Activated naive CD4-positive, alpha-beta T cell treated with anti-CD3 and anti-CD28 coated beads, Interleukin-2, amount 50 U/mL, for 24 hours (primary cell): ENCODE measurements at regions not wholly inside any gene's neighbourhood (a gene's known extent, or its start where the extent isn't known, plus 50 kb on each side); places are given as distances from the start of the nearest gene placed in this dataset.
"Not testable (repeated sequence)": the region's sequence is repeated elsewhere in the genome, so short reads cannot be mapped to it uniquely, and the experiment has no call there.

Source experiments
- H3K27ac Mint-ChIP-seq: one replicate; pipeline ENCODE4 v1.8.0; 2021; ENCODE audit warnings: mild to moderate bottlenecking, mixed read lengths
- H3K27me3 Mint-ChIP-seq: one replicate; pipeline ENCODE4 v1.8.0; 2021; ENCODE audit warnings: mixed read lengths
- H3K36me3 Mint-ChIP-seq: one replicate; pipeline ENCODE4 v1.8.0; 2021; ENCODE audit warnings: mixed read lengths
- H3K4me1 Mint-ChIP-seq: one replicate; pipeline ENCODE4 v1.8.0; 2021; ENCODE audit warnings: mixed read lengths
- H3K4me3 Mint-ChIP-seq: one replicate; pipeline ENCODE4 v1.8.0; 2021; ENCODE audit warnings: mild to moderate bottlenecking, mixed read lengths
- H3K9me3 Mint-ChIP-seq: one replicate; pipeline ENCODE4 v1.8.0; 2021; ENCODE audit warnings: mixed read lengths

DNA sequence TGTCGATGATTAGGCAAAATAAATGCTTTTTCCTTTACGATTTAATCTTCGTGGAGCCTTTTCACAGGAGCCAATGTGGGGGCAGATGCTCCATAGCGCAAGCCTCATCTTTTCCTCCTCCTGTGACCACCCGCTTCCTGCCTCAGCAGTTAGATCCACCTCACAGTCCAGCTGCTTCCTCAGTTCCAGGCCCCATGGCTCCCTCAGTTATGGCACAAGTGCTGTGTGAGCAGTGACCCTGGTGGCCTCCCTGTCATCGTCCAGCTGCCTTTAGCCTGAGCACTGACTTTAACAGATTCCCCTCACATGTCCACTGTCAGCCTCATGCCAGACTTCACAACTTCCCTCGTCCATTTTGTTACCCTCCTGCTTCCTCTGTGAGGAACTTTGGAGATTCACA, 424.6 kb upstream of the GBE1 start:
- Mint-ChIP-seq H3K4me1 (no peaks in the 10 kb centered on the region), H3K27ac (no peak overlapping the region), H3K4me3 (no peak overlapping the region), H3K36me3 (peaks cover 1% of the 10 kb centered on the region), H3K27me3 (no peaks in the 10 kb centered on the region), H3K9me3 (no peaks in the 10 kb centered on the region)

DNA sequence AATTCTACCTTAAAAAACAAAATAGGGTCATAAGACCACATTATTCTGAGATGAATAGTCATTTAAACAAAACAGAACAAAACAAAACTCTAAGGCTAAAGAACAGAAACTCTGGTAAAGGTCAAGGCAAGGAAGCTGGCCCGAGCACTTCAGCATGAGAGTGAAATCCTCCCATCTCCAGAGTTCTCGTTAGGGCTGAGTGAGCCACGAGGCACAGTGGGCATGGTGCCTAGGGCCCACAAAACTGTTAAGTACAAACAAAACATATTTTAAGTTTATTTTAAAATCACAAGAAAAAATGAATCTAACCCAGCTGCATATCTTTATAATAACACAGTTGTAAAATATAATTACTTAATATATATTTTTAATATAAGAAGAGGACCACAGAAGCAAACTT, 417.8 kb upstream of the GBE1 start:
- no peaks in the 10 kb centered on the region for H3K27me3 Mint-ChIP-seq
- H3K4me1 Mint-ChIP-seq = no peaks in the 10 kb centered on the region
- no peak overlapping the region for H3K4me3 Mint-ChIP-seq
- H3K9me3 Mint-ChIP-seq = no peaks in the 10 kb centered on the region
- no peaks in the 10 kb centered on the region for H3K36me3 Mint-ChIP-seq
- no peak overlapping the region for H3K27ac Mint-ChIP-seq

DNA sequence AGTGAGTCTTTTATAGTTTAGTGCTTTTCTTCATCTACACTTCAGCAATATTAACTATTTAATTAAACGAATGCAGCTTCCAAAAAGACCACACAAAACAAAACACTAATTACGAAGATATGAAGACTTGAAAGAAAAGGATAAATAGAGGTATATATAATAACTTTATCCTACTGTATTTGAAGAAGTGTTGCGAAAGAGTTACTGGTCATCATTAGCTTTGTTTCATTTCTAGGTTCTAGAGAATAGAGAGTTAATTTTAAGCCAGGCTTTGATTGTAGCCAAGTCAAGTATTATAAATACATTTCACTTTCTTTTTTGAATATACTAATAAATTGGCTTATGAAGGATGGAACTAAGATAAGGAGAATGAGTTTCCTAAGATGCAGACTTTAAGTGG, 416.8 kb upstream of the GBE1 start:
- H3K27ac Mint-ChIP-seq = no peak overlapping the region
- H3K36me3 Mint-ChIP-seq = no peaks in the 10 kb centered on the region

DNA sequence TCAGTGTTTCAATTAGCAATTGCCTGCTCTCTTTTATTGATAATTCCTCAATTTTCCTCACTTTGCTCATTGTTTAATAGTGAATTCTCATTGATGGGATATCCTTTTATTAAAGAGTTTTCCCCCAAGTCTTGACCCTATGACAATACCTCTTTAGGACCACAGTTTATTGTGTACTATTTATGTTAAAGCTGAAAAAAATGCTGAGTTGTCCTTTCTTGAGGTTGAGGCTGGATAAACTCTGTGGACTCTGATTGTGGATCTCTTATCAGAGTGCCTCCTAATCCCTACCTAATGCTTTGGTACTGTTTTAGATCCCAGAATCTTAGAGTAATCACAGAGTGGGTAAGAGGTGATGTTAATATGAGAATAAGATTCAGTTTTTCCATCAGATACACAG, 416.3 kb upstream of the GBE1 start:
- H3K9me3 Mint-ChIP-seq = no peaks in the 10 kb centered on the region
- H3K27me3 Mint-ChIP-seq = no peaks in the 10 kb centered on the region
- H3K36me3 Mint-ChIP-seq = no peaks in the 10 kb centered on the region
- H3K4me3 Mint-ChIP-seq = no peak overlapping the region
- H3K4me1 Mint-ChIP-seq = no peaks in the 10 kb centered on the region
- no peak overlapping the region for H3K27ac Mint-ChIP-seq

More for the DNA sequence above, 416.8 kb upstream of the GBE1 start:
- no peaks in the 10 kb centered on the region for H3K27me3 Mint-ChIP-seq
- no peak overlapping the region for H3K4me3 Mint-ChIP-seq
- H3K4me1 Mint-ChIP-seq = no peaks in the 10 kb centered on the region
- H3K9me3 Mint-ChIP-seq = no peaks in the 10 kb centered on the region

DNA sequence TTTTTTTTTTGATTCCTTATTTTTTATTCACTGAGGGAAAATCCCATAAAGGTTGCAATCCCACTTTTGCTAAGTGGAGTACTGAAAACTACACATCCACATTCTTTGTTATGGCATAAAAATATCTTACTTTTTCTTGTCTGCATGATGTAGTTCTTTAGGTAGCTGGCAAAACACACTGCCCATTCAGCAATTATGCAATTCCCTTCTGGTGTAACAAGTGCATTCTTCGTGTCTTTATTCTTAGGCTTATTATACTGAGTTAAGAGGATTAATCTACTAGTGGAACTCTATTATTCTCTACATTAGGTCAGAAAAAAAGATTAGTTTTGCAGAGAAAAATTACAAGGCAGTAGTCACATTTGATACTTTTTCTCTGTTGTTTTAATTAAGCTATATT, 403.8 kb upstream of the GBE1 start:
- Mint-ChIP-seq H3K9me3 (peaks cover 8% of the 10 kb centered on the region), H3K27me3 (no peaks in the 10 kb centered on the region)

DNA sequence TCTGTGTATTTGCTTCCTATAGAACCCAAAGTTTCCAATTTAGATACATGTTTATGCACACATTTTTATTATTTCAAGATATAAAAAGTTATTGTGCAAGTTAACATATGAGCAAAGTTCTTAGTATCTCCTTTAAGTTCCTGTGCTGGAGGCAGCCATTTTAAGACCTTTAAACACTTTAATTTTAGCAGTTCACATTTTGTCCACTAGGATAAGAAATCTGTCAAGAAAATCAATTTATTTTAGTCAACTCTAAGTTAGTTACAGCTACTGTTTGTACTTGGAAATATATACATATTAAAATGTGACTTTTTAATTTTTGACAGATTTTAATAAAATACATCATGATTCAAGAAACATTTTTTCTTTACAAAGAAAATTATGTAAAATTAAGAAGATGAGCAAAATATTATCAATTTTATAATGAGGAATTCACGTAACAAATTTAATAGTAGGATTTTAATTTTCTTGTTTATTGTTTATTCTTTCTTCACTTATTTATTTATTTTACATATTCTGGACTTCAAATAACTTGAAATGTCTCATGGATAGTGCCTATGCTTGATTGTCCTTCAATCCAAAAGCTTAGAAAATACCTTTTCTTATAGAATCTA, 402.6 kb upstream of the GBE1 start:
- no peaks in the 10 kb centered on the region for H3K4me1 Mint-ChIP-seq
- H3K27ac Mint-ChIP-seq = no peak overlapping the region
- no peaks in the 10 kb centered on the region for H3K36me3 Mint-ChIP-seq
- no peaks in the 10 kb centered on the region for H3K27me3 Mint-ChIP-seq
- peaks cover 8% of the 10 kb centered on the region for H3K9me3 Mint-ChIP-seq
- no peak overlapping the region for H3K4me3 Mint-ChIP-seq

More for the DNA sequence above, 403.8 kb upstream of the GBE1 start:
- Mint-ChIP-seq H3K36me3 (no peaks in the 10 kb centered on the region), H3K4me1 (no peaks in the 10 kb centered on the region), H3K27ac (no peak overlapping the region), H3K4me3 (no peak overlapping the region)

DNA sequence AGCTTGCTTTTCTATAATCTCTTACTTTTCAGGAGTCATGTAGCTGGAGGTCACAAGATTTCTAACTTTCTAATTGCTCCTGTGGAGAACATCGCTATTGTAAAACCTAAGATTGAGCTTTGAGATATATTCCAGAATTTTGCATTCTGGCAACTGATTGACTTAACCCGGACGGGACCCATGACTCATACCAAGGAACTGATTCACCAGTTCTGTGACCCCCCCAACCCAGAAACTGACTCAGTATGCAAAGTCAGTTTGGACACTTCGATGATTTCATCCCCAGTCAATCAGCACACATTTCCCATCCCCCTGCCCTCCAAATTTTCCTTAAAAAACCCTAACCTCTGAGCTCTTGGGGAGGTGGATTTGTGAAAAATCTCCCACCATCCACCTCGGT, 396.5 kb upstream of the GBE1 start:
- Mint-ChIP-seq H3K27me3 (peaks cover 4% of the 10 kb centered on the region), H3K9me3 (peaks cover 5% of the 10 kb centered on the region), H3K36me3 (no peaks in the 10 kb centered on the region), H3K4me3 (no peak overlapping the region), H3K4me1 (no peaks in the 10 kb centered on the region), H3K27ac (no peak overlapping the region)

DNA sequence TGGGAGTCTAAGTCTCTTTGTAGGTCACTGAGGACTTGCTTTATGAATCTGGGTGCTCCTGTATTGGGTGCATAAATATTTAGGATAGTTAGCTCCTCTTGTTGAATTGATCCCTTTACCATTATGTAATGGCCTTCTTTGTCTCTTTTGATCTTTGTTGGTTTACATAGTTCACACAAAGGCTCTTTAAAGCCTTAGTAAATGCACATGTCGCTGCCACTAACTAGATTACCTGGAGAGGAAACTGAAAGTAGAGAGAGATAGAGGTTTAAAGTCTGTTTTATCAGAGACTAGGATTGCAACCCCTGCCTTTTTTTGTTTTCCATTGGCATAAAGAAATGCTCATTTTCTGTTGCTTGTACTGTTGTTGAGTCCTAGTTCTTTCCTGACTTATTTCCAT, 392.4 kb upstream of the GBE1 start:
- H3K27ac Mint-ChIP-seq, H3K27me3 Mint-ChIP-seq, H3K4me1 Mint-ChIP-seq, H3K36me3 Mint-ChIP-seq, H3K4me3 Mint-ChIP-seq, H3K9me3 Mint-ChIP-seq: not testable (repeated sequence)

DNA sequence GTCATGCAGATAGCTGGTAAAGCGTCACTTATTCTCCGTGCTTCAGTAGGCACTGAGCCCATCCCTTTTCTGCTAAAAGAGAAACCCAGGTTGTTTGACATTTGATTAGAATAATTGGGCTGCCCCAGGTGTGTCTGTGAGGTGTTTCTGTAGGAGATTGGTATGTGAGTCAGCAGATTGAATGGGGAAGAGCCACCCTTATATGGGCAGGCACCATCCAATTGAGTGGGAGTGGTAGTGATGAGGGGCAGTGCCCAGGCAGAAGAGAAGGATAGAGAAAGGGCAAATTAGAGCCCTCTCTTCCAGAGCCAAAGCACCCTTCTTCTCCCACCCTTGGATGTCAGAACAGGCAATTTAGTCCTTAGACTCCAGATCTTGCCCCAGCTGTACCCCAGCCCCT, 384.3 kb upstream of the GBE1 start:
- Mint-ChIP-seq H3K4me1 (no peaks in the 10 kb centered on the region), H3K4me3 (no peak overlapping the region), H3K27me3 (no peaks in the 10 kb centered on the region), H3K27ac (no peak overlapping the region), H3K9me3 (no peaks in the 10 kb centered on the region), H3K36me3 (no peaks in the 10 kb centered on the region)

DNA sequence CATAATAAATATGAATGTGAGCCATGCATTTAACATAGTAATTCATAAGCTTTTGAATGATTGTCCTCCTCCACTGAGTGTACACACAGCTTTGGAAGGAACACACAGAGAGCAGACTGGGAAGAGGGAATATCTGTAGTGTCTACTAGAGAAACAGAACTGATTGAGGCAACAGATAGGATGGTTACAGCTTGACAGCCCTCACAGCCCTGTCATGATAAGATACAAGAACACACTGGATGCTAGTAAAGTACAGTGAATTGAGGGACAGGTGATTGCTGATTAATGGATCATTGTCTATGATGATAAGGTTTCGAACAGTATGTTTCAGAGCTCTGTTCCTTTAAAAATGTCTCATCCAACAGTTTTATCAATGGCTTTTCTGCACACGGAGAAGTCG, 383.4 kb upstream of the GBE1 start:
- H3K27me3 Mint-ChIP-seq = no peaks in the 10 kb centered on the region
- H3K4me3 Mint-ChIP-seq = no peak overlapping the region
- no peaks in the 10 kb centered on the region for H3K9me3 Mint-ChIP-seq
- no peaks in the 10 kb centered on the region for H3K36me3 Mint-ChIP-seq
- no peak overlapping the region for H3K27ac Mint-ChIP-seq
- no peaks in the 10 kb centered on the region for H3K4me1 Mint-ChIP-seq

DNA sequence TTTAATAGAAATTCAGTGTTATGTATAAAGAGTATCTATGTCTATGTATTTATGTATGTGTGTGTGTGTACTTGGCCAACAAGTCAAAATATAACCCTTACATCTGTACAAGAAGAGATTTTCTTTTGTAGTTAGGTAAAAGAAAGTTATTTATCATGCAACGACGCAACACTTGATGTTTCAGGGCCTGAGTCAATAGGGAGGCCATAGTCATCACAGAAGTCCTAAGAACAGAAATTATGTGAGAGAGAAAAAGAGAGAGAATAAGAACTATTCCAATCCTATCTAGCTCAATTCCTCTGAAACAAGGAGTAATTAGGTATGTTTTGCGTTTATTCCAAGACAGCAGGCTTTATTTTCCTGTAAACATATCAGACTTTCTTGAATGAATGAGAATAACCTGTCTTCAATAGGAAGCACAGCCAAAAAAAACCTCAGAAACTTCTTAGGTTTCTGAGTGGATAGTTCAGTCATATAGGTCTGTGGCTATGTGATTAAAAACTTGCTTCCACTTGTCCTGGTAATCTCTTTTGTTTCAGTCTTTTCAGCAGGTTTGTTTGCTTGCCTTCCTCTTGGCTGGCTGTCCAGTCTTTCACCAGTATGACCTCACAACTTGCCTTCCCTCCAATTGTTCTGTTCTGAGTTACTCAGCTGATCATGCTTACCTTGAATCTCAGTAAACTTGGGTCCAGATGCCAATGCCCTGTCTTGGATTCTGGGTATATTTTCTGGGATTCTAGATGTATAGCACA, 382.4 kb upstream of the GBE1 start:
- Mint-ChIP-seq H3K4me3 (no peak overlapping the region), H3K27ac (no peak overlapping the region), H3K27me3 (no peaks in the 10 kb centered on the region), H3K36me3 (no peaks in the 10 kb centered on the region), H3K9me3 (no peaks in the 10 kb centered on the region), H3K4me1 (no peaks in the 10 kb centered on the region)

DNA sequence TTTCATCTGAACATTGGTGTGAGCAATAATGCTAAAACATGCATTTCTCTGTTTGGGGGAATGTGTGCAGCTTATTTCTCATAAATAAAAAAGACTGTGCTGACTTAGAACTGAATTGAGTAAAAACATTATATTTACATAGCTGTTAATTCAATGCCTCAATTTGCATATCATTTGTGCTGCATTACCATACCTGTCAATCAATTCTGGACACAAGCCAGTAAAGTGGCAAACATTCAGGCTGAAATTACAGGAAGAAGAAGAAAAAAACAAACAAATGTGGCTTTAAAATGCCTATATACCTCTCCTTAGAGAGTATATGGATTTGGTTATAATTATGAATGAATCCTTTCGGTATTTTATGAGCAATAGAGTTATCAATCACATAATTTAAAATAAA, 380.1 kb upstream of the GBE1 start:
- no peaks in the 10 kb centered on the region for H3K36me3 Mint-ChIP-seq
- no peak overlapping the region for H3K4me3 Mint-ChIP-seq
- H3K4me1 Mint-ChIP-seq = no peaks in the 10 kb centered on the region
- H3K27me3 Mint-ChIP-seq = no peaks in the 10 kb centered on the region
- H3K27ac Mint-ChIP-seq = no peak overlapping the region
- no peaks in the 10 kb centered on the region for H3K9me3 Mint-ChIP-seq

DNA sequence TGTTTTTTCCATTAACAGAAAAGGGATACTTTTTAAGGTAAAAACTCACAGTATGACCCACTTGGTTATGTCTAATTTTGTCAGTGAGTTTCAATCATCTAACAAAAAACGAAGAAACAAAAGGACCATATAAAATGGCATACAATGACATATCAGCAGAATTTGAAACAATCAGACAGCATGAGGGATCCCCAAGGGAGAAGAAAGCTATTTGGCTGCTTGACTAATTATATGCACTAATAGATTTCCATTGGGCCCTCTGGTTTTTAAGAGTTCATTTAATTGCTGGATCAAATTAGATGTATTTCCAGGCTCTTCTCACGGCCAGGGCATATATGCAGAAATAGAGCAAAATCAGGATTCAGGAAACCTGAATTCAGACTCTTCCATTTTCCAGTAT, 376.4 kb upstream of the GBE1 start:
- H3K36me3 Mint-ChIP-seq = no peaks in the 10 kb centered on the region
- no peak overlapping the region for H3K4me3 Mint-ChIP-seq
- H3K27me3 Mint-ChIP-seq = peaks cover 5% of the 10 kb centered on the region
- H3K27ac Mint-ChIP-seq = no peak overlapping the region
- no peaks in the 10 kb centered on the region for H3K4me1 Mint-ChIP-seq
- no peaks in the 10 kb centered on the region for H3K9me3 Mint-ChIP-seq

DNA sequence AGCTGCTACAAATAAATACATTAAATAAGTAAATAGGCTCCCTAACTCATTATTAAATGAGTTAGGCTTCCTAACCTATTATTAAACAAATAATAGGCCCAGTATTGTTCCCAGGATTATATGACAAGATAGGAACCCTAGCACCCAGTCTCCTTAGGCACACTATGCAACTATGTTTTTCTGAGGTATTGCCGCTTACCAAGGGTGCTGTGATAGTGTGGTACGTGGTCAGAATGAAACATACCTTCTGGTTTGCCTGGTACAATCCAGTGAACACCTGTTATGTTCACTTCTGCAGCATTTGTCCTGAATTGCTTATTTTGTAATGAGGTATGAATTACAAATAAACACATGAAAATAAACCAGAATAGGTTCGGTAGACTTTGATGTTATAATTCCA, 375.6 kb upstream of the GBE1 start:
- H3K27ac Mint-ChIP-seq = no peak overlapping the region
- H3K4me3 Mint-ChIP-seq = no peak overlapping the region
- H3K4me1 Mint-ChIP-seq = no peaks in the 10 kb centered on the region
- no peaks in the 10 kb centered on the region for H3K36me3 Mint-ChIP-seq
- peaks cover 5% of the 10 kb centered on the region for H3K27me3 Mint-ChIP-seq
- no peaks in the 10 kb centered on the region for H3K9me3 Mint-ChIP-seq

DNA sequence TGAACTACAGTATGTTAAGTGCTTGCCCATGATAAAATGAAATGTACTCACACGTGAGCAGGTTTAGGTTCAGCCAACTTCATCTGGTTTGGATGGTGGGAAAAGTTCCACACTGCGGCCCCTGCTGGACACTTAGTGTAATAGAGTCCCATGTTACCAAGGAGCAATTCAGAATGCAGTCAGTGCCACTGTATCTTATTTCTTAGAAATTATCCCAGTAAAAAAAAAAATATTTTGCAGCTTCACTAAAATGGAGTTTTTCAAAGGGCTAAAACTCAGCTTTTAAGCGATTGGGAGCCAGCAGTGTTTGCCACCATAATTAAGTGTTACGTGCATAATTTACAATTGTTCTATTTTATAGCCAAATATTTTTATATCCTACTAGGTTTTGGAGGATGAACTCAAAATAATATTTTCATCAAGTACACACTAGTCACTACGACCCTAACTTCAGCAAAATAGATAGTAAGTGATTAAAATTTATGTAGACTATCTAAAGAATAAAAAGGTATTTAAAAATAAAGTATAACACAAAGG, 371.7 kb upstream of the GBE1 start:
- peaks cover 6% of the 10 kb centered on the region for H3K27me3 Mint-ChIP-seq
- H3K4me3 Mint-ChIP-seq = no peak overlapping the region
- H3K4me1 Mint-ChIP-seq = no peaks in the 10 kb centered on the region
- H3K36me3 Mint-ChIP-seq = no peaks in the 10 kb centered on the region
- H3K27ac Mint-ChIP-seq = no peak overlapping the region
- no peaks in the 10 kb centered on the region for H3K9me3 Mint-ChIP-seq

DNA sequence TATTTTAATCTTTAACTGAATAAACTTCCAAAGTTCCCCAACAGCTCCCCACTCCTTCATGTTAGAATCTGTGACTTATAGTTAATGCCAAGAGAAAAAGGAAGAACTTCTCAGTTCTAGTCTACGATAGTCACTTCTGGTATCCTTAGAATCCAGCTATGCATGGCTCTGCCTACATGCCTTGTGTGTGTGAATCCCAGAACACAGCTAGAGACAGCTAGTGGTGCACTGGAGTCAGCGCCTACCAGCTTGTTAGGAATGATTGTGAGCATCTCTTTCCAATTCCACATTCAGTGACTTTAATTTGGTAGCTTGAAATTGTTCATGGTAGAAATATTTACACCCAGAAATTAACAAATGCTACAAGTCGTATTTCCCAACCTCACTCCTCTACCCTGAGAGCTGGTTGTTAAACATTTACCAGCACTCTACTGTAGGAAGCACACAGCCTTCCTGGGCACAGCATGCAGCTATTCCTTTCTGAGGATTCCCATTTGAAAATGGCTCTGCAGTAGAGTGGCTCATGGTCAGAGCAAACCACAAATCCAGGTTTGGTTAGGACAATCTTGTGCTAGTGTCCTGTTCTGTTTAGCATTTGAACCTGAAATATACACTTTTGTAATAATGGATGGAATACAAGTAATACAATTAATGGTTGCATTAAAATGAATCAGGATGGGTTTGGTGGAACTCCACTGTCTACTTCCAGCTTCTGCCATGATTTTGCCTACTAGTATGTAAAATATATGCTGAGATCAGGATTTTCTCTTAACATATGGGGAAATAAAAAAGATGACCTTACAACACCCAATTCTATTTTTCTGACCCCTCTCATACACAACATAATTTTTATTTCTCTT, 371.0 kb upstream of the GBE1 start:
- H3K27me3 Mint-ChIP-seq = peaks cover 6% of the 10 kb centered on the region
- H3K4me3 Mint-ChIP-seq = no peak overlapping the region
- H3K9me3 Mint-ChIP-seq = no peaks in the 10 kb centered on the region
- no peak overlapping the region for H3K27ac Mint-ChIP-seq
- H3K36me3 Mint-ChIP-seq = no peaks in the 10 kb centered on the region
- no peaks in the 10 kb centered on the region for H3K4me1 Mint-ChIP-seq
